C4-2B (cell line): ENCODE measurements at regions not wholly inside any gene's neighbourhood (a gene's known extent, or its start where the extent isn't known, plus 50 kb on each side); places are given as distances from the start of the nearest gene placed in this dataset.

Source experiments
- ZFX ChIP-seq: fragments of 450-650 bp; IDR thresholded peaks from 2 replicates; pipeline ENCODE4 v1.6.1; 2017
- TF ChIP-seq, protein P1 (sequence below): fragments of 450-650 bp; conservative IDR thresholded peaks from 2 replicates; pipeline ENCODE4 v1.5.1; 2017; ENCODE audit warnings: mild to moderate bottlenecking

DNA sequence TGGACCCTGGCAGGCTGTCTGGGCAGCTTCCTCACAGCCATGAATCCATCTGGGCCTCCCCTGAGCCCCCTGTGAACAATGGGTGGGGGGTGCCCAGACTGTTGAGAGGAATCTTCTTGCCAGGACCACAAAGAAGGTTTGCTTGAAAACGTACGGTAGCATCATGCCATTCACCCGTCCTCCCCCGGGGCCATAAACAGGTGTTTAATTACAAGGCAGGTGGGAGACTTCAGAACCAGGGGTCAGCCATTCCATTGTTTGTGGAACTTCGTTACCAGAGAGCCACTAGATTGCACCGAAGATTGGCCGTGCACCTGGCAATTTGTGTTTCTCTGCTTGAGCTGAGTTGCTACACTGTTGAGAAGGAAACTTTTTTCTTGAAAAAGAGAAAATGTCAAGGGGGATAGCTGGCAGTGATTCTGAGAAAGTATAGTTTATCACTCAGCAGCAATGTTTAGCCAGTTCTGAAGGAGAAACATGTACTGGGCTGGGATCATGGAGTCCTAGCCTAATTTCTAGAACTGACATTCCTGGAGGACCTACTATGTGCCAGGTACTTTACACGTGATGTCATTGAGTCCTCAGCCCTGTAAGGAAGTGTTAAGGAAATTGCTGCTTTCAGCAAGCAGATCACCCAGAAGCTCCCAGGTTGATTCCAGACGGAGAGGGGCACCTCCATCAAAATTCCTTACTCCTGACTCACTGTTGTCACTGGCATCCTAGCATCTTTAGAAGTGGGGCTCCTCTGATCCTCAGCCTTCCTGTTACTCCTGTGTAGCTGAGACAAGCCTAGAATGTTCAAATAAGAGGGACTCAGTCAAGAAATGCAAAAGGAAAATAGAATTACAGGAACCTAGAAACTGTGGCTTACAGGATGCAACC, 103.8 kb upstream of the UBE2E1 start:
- TF ChIP-seq, protein P1, sequence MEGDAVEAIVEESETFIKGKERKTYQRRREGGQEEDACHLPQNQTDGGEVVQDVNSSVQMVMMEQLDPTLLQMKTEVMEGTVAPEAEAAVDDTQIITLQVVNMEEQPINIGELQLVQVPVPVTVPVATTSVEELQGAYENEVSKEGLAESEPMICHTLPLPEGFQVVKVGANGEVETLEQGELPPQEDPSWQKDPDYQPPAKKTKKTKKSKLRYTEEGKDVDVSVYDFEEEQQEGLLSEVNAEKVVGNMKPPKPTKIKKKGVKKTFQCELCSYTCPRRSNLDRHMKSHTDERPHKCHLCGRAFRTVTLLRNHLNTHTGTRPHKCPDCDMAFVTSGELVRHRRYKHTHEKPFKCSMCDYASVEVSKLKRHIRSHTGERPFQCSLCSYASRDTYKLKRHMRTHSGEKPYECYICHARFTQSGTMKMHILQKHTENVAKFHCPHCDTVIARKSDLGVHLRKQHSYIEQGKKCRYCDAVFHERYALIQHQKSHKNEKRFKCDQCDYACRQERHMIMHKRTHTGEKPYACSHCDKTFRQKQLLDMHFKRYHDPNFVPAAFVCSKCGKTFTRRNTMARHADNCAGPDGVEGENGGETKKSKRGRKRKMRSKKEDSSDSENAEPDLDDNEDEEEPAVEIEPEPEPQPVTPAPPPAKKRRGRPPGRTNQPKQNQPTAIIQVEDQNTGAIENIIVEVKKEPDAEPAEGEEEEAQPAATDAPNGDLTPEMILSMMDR: no peak
- no peak for TF ChIP-seq ZFX
